ENCODE measurements at regions not wholly inside any gene's neighbourhood (a gene's known extent, or its start where the extent isn't known, plus 50 kb on each side); places are given as distances from the start of the nearest gene placed in this dataset.

DNA sequence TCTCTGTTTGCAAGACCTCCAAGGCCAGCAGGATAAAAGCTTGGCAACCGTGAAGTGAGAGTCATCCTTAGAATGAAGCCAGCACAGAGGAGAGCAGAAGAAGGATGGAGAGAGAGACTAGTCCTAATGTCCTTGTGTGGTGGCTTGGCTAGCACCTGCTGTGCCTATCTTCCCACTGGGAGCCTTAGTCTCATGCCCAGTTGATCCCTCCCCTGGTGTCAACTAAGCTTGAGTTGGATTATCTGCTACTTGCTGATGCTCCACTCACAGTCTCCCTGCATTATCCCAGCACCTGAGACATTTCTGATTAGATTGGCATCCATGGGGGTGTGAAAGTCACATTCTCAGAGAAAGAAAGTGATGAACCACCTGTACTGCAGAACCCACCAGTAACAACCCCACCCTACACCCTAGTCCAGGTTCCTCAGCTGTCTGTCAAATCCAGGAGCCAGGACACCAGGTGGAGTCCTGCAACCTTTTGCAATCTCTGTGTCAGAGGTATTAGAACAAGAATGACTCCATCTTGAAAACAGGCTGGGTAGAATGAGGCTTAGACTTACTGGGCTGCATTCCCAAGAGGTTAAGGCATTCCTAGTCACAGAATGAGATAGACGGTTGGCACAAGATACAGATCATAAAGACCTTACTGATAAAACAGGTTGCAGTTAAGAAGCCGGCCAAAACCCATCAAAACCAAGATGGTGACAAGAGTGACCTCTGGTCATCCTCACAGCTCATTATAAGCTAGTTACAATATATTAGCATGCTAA, 460.2 kb upstream of the C16orf82 start:
- TF ChIP-seq POLR2A (IDR thresholded peaks at IDR 0.05): no peak
- no peak for TF ChIP-seq CTCF (IDR thresholded peaks at IDR 0.05)

Data from vagina (tissue), 2 donors.